Activated T-cell treated with anti-CD3 and anti-CD28 coated beads, Interleukin-2, amount 50 U/mL, for 72 hours (primary cell): ENCODE measurements at regions not wholly inside any gene's neighbourhood (a gene's known extent, or its start where the extent isn't known, plus 50 kb on each side); places are given as distances from the start of the nearest gene placed in this dataset.
"Not testable (repeated sequence)": the region's sequence is repeated elsewhere in the genome, so short reads cannot be mapped to it uniquely, and the experiment has no call there.

Source experiments
- ATAC-seq, 2 donors: fragments of 150-1000 bp; cut with Tn5 transposase; replicated peaks in 1 of 2; 2 replicates each; pipeline ENCODE4 v1.10.0; 2021; ENCODE audit warnings: moderate library complexity in 2 of 2, mild to moderate bottlenecking in 1 of 2
- DNase-seq, 2 donors: peaks; one replicate each; pipeline ENCODE4 v3.0.0; 2021 to 2022; ENCODE audit warnings: mixed read lengths in 1 of 2
- H3K27ac Mint-ChIP-seq: one replicate; pipeline ENCODE4 v1.8.0; 2022; ENCODE audit warnings: mild to moderate bottlenecking, moderate library complexity, mixed read lengths
- H3K27me3 Mint-ChIP-seq: one replicate; pipeline ENCODE4 v1.8.0; 2022; ENCODE audit warnings: low read depth, mixed read lengths
- H3K36me3 Mint-ChIP-seq, 2 donors: one replicate each; pipeline ENCODE4 v1.8.0; 2022; ENCODE audit warnings: mixed read lengths in 2 of 2, mild to moderate bottlenecking in 1 of 2; ENCODE audit not compliant: insufficient read depth in 2 of 2
- H3K4me1 Mint-ChIP-seq: one replicate; pipeline ENCODE4 v1.8.0; 2022; ENCODE audit warnings: low read depth, mixed read lengths
- H3K4me3 Mint-ChIP-seq, 2 donors: one replicate each; pipeline ENCODE4 v1.8.0; 2022; ENCODE audit warnings: mild to moderate bottlenecking in 2 of 2, mixed read lengths in 2 of 2, moderate library complexity in 2 of 2
- H3K9me3 Mint-ChIP-seq, 2 donors: one replicate each; pipeline ENCODE4 v1.8.0; 2022; ENCODE audit warnings: mixed read lengths in 2 of 2

DNA sequence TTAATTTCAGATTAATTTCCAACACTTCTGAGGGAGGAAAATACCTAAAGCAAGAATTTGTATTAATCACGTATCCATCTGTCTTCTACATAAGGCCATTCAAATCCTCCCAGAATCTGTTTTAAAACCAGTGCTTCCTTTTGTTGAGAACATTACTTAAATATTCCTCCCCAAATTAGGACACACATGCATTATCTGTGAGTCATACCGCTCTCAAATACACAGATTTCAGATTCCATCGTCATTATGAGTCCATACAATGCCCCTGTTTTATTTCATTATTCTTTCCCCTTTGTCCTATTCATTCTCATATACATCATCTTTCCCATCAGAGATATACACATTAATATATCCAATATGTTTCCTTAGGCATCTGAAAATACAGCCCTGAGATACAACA is 57.3 kb upstream of the PRSS12 start:
- H3K9me3 Mint-ChIP-seq: peaks cover 0 to 1% of the 10 kb centered on the region in 2 donors
- no peak overlapping the region for H3K4me3 Mint-ChIP-seq
- ATAC-seq: no peak
- peaks cover 14% of the 10 kb centered on the region for H3K27me3 Mint-ChIP-seq
- no peak overlapping the region for H3K27ac Mint-ChIP-seq
- H3K36me3 Mint-ChIP-seq: no peaks in the 10 kb centered on the region
- H3K4me1 Mint-ChIP-seq: no peaks in the 10 kb centered on the region
- no peak for DNase-seq

DNA sequence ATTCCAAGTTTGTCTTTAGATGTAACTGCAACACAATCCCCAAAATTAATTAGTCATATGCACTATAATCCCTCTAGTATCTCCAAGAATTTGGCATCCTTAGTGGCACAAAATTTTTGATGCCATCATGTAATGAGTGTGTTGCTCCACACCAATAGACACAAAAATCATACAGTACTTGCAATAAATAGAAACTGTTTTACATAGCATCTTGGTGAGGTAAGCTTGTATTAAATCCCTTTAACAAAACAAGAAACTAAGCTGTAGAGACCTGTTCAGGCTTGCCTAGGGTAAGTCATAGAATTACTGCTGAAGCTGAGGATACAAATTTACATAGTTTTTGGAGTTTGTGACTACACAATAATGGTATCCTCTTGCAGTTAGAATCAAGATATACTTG is 64.5 kb upstream of the PRSS12 start:
- H3K27me3 Mint-ChIP-seq: no peaks in the 10 kb centered on the region
- H3K27ac Mint-ChIP-seq: no peak overlapping the region
- no peaks in the 10 kb centered on the region for H3K4me1 Mint-ChIP-seq
- ATAC-seq: no peak
- no peaks in the 10 kb centered on the region for H3K9me3 Mint-ChIP-seq
- DNase-seq: no peak
- no peaks in the 10 kb centered on the region for H3K36me3 Mint-ChIP-seq
- H3K4me3 Mint-ChIP-seq: no peak overlapping the region

DNA sequence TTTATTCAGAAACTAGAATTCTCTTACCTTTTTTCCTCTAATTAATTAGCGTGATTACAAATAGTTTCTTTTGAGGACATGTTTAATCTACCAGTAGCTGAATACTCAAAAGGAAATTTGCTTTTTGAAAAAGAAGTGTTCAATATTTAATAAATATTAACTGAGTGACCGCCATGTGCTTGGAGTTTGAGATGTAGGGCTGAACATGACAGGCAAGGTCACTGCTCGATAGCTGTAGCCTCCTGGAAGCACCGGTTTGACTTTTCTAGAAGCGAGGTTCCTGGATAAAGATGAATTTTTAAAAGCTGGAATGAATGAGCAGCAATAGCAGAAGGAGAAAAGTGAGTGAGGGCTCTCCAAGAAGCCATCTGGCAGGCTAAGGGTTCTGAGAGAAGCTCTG is 65.0 kb upstream of the PRSS12 start:
- not testable (repeated sequence) for H3K36me3 Mint-ChIP-seq, ATAC-seq, H3K27me3 Mint-ChIP-seq, H3K9me3 Mint-ChIP-seq, H3K4me3 Mint-ChIP-seq, H3K27ac Mint-ChIP-seq, H3K4me1 Mint-ChIP-seq, DNase-seq

GRCh38 chr4:118418396-118418795 is 65.6 kb upstream of the PRSS12 start:
- not testable (repeated sequence) for H3K27me3 Mint-ChIP-seq, H3K36me3 Mint-ChIP-seq, ATAC-seq, H3K4me3 Mint-ChIP-seq, H3K4me1 Mint-ChIP-seq, H3K9me3 Mint-ChIP-seq, H3K27ac Mint-ChIP-seq, DNase-seq

DNA sequence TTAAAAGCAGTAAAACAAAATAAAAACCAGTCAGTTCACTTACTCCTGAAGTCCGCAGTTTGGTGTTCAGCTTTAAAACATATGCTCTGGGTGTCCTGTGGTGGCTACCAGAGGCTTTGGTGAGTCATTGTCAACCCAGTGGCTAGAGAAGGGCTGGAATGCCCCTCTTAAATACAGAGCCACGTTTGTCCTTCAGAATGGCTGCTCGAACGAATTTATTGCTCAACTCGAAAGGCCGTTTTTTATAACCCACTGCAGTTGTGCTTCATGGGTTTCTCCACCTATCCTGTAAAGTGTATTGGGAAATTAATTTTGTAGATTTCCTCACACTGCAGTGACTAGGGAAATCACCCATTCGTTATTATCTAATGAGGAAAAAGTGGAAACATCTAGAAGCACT is 66.8 kb upstream of the PRSS12 start:
- H3K9me3 Mint-ChIP-seq, H3K27me3 Mint-ChIP-seq, ATAC-seq, H3K36me3 Mint-ChIP-seq, H3K4me1 Mint-ChIP-seq, DNase-seq, H3K4me3 Mint-ChIP-seq, H3K27ac Mint-ChIP-seq: not testable (repeated sequence)

DNA sequence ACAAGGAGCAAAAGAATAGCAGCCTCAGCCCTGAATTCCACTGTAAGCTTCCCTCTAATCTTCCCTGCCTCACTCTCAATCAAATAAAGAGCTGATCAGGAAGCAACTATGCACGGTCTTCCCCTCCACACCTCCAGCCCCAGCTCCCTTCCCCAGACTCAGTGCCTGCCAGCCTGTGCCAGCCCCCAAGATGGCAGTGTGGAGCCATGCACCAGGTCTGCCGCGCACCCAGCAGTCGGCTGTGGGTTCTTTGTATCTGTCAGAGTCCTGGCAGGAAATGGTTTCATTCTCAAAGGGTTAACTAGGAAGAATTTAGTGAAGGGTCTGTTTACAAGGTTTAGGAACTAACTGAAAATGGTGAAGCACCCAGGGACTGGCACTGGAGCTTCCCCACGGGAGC is 71.3 kb upstream of the PRSS12 start:
- not testable (repeated sequence) for H3K27me3 Mint-ChIP-seq, H3K36me3 Mint-ChIP-seq, H3K4me3 Mint-ChIP-seq, H3K9me3 Mint-ChIP-seq, ATAC-seq, H3K4me1 Mint-ChIP-seq, H3K27ac Mint-ChIP-seq
- peak; percentile 60 to 66 for DNase-seq

DNA sequence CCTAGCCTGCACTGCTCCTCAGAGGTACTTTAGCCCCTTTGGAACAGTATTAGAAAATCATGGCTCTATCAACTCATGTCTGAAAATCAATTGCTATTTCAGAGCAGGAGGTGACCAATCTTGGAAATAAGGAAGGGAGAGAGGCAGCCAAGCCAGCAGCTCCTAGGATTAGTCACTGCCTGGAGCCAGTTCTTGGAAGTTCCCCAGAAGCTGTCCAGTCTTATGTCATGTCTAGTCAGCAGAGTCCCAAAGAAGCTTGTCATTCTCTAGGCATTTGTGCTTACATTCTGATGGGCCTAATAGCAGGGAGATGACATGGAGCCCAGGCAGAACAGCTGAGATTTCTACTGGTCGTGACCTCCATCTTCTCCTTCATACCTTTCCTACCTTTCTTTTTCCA is 76.1 kb upstream of the PRSS12 start:
- H3K27me3 Mint-ChIP-seq, H3K4me1 Mint-ChIP-seq: not testable (repeated sequence)

GRCh38 chr4:118432359-118432758 is 79.6 kb upstream of the PRSS12 start:
- not testable (repeated sequence) for H3K4me3 Mint-ChIP-seq, H3K4me1 Mint-ChIP-seq, DNase-seq, ATAC-seq, H3K9me3 Mint-ChIP-seq, H3K27ac Mint-ChIP-seq, H3K27me3 Mint-ChIP-seq, H3K36me3 Mint-ChIP-seq

More for the DNA sequence above, 76.1 kb upstream of the PRSS12 start:
- H3K4me3 Mint-ChIP-seq, DNase-seq, ATAC-seq, H3K27ac Mint-ChIP-seq, H3K36me3 Mint-ChIP-seq, H3K9me3 Mint-ChIP-seq: not testable (repeated sequence)

DNA sequence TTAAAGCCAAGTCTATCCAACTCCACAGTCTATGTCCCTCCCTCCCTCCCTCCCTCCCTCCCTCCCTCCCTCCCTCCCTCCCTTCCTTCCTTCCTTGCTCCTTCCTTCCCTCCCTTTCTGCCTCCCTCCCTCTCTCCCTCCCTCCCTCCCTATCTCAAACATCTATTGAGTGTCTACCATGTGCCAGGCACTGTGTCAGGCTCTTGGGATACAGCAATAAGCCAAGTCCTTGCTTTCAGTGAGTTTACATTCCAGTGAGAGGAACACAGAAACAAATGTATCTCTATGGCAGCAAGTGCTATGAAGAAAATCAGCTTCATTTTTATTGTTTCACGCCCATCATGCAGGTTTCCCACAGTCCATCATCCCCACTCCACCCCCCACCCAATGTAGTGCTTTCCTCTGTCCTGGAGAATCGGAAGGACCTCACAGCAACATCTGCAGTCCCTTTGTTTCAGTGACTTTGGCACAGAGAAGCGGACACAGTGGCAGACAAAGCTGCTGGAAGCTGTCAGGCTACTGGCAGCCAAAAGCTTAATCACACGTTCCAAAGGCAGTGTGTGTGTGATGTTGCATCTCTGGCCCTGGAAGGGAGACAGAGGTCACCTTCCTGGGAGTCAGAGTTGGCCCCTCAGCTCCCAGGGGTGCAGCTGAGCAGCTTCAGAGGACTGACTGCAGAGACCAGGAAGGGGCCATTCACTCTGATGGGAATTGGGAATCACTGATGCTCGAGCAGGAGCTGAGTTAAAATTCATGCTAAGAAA is 81.0 kb upstream of the PRSS12 start:
- H3K4me1 Mint-ChIP-seq, H3K27me3 Mint-ChIP-seq, ATAC-seq, DNase-seq, H3K4me3 Mint-ChIP-seq, H3K27ac Mint-ChIP-seq, H3K36me3 Mint-ChIP-seq, H3K9me3 Mint-ChIP-seq: not testable (repeated sequence)

- H3K9me3 Mint-ChIP-seq, H3K4me3 Mint-ChIP-seq, H3K27ac Mint-ChIP-seq, ATAC-seq, H3K4me1 Mint-ChIP-seq, DNase-seq, H3K27me3 Mint-ChIP-seq, H3K36me3 Mint-ChIP-seq: not testable (repeated sequence)
These were observed 82.6 kb upstream of the PRSS12 start for GRCh38 chr4:118435415-118435814.

- ATAC-seq, H3K9me3 Mint-ChIP-seq, H3K27ac Mint-ChIP-seq, H3K4me1 Mint-ChIP-seq, DNase-seq, H3K4me3 Mint-ChIP-seq, H3K27me3 Mint-ChIP-seq, H3K36me3 Mint-ChIP-seq: not testable (repeated sequence)
These were observed 89.5 kb upstream of the PRSS12 start for GRCh38 chr4:118442115-118442837.

- H3K4me3 Mint-ChIP-seq, H3K9me3 Mint-ChIP-seq, H3K27ac Mint-ChIP-seq, H3K36me3 Mint-ChIP-seq, ATAC-seq, DNase-seq, H3K4me1 Mint-ChIP-seq, H3K27me3 Mint-ChIP-seq: not testable (repeated sequence)
These were observed 94.6 kb upstream of the PRSS12 start for GRCh38 chr4:118447397-118447796.

DNA sequence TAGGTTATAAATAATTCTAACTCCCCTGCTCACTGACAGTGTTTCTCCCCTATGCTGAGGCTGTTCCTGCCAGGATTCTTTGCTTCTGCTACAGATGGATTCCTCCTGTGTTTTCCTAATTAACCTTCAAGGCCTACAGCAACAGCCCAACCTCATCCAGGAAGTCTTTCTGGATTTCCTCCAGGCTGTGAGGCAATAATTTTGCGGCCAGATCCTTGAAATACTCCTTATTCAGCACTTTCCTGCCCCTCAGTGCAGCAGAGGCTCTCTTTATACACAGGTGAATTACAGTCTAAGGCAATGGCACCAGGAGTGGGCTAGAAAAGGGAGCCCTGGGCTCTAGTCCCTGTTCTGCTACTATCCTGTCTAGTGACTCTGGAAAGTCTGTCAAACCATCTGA is 102.1 kb upstream of the PRSS12 start:
- DNase-seq, H3K36me3 Mint-ChIP-seq, H3K27ac Mint-ChIP-seq, H3K4me3 Mint-ChIP-seq, ATAC-seq, H3K27me3 Mint-ChIP-seq, H3K4me1 Mint-ChIP-seq, H3K9me3 Mint-ChIP-seq: not testable (repeated sequence)

- ATAC-seq, DNase-seq, H3K4me3 Mint-ChIP-seq, H3K27ac Mint-ChIP-seq, H3K9me3 Mint-ChIP-seq, H3K27me3 Mint-ChIP-seq, H3K36me3 Mint-ChIP-seq, H3K4me1 Mint-ChIP-seq: not testable (repeated sequence)
These were observed 108.6 kb upstream of the PRSS12 start for GRCh38 chr4:118461435-118461834.
